ENCODE measurements at regions not wholly inside any gene's neighbourhood (a gene's known extent, or its start where the extent isn't known, plus 50 kb on each side); places are given as distances from the start of the nearest gene placed in this dataset.

- Histone ChIP-seq H3K9me1 (replicated peaks; ENCODE audit: control insufficient read depth, extremely low read depth, insufficient read depth, low read length) (no peaks in the 10 kb centered on the region), H3K27ac (ENCODE audit: insufficient read depth, low read depth, low read length) (no peak overlapping the region), H3K9me3 (replicated peaks; ENCODE audit: control insufficient read depth, insufficient read depth, low read length) (no peaks in the 10 kb centered on the region), H3K4me1 (ENCODE audit: control insufficient read depth, extremely low read depth, insufficient read depth, low read length) (no peaks in the 10 kb centered on the region), H3K79me2 (ENCODE audit: control insufficient read depth, insufficient read depth, low read length) (no peaks in the 10 kb centered on the region), H4K20me1 (replicated peaks; ENCODE audit: control insufficient read depth, extremely low read depth, insufficient read depth, low read length) (no peaks in the 10 kb centered on the region), H3K9ac (replicated peaks; ENCODE audit: extremely low read depth, insufficient read depth, low read length) (no peak overlapping the region), H3K4me2 (ENCODE audit: insufficient read depth, low read length) (no peak overlapping the region), H3K27me3 (ENCODE audit: control insufficient read depth in 2 of 2, insufficient read depth in 2 of 2, low read length in 2 of 2) (no peaks in the 10 kb centered on the region), H3K4me3 (replicated peaks in 1 of 3; ENCODE audit: insufficient read depth in 1 of 3, low read depth in 1 of 3, low read length in 3 of 3) (no peak overlapping the region), H2AFZ (ENCODE audit: low read depth, low read length) (no peak overlapping the region), H3K36me3 (ENCODE audit: control insufficient read depth in 2 of 2, extremely low read depth in 1 of 2, insufficient read depth in 2 of 2, low read length in 2 of 2) (no peaks in the 10 kb centered on the region)
- BruUV-seq (replicated peaks) = no TSS peak
- dilution Hi-C loops (cut with MboI; ENCODE audit: extremely low pct_ligation_motif_present, low sequenced_read_pairs) = no loop called here
- intact Hi-C loops (cut with micrococcal nuclease) = no loop called here
- POLR2A ChIA-PET = no interaction called here
- no peak for FAIRE-seq
- CTCF ChIA-PET = interaction anchor here (0.7 kb wide), 1 partner anchor 14 kb away, joined by 3 read pairs; no protein-coding TSS in a partner anchor
- TF ChIP-seq EZH2 (IDR thresholded peaks at IDR 0.05; ENCODE audit: borderline replicate concordance, low read depth, low read length, severe bottlenecking) = no peak
- no peak for TF ChIP-seq JUN (IDR thresholded peaks at IDR 0.05; ENCODE audit: borderline replicate concordance, insufficient read depth, insufficient read length, low read depth)
- no peak for TF ChIP-seq CTCF (IDR thresholded peaks at IDR 0.05; ENCODE audit: extremely low read depth in 1 of 2, insufficient read depth in 1 of 2, low read depth in 1 of 2, low read length in 2 of 2)
- no peak for TF ChIP-seq POLR2AphosphoS5 (IDR thresholded peaks at IDR 0.05; ENCODE audit: insufficient read depth, low read depth, low read length)
- DNase-seq (ENCODE audit: low read depth, low spot score) = no peak
Measured at GRCh38 chr6:8529250-8529649, 93.9 kb upstream of the SLC35B3 start.

GRCh38 chr6:8527818-8528217 is 92.5 kb upstream of the SLC35B3 start:
- H3K4me3 ChIP-seq (replicated peaks in 1 of 3; ENCODE audit: insufficient read depth in 1 of 3, low read depth in 1 of 3, low read length in 3 of 3) = no peak overlapping the region
- no peaks in the 10 kb centered on the region for H3K79me2 ChIP-seq (ENCODE audit: control insufficient read depth, insufficient read depth, low read length)
- no peak overlapping the region for H3K27ac ChIP-seq (ENCODE audit: insufficient read depth, low read depth, low read length)
- no peak for TF ChIP-seq CTCF (IDR thresholded peaks at IDR 0.05; ENCODE audit: extremely low read depth in 1 of 2, insufficient read depth in 1 of 2, low read depth in 1 of 2, low read length in 2 of 2)
- TF ChIP-seq GATA2 (IDR thresholded peaks at IDR 0.05; ENCODE audit: insufficient read depth, insufficient read length, low read depth, low read length) = no peak
- POLR2A ChIA-PET = no interaction called here
- CTCF ChIA-PET = interaction anchor here (1.1 kb wide), 1 partner anchor 1901 kb away, joined by 4 read pairs; no protein-coding TSS in a partner anchor
- FAIRE-seq (no peak), DNase-seq (ENCODE audit: low read depth, low spot score) (no peak)
- H3K4me2 ChIP-seq (ENCODE audit: insufficient read depth, low read length) = no peak overlapping the region
- H3K36me3 ChIP-seq (ENCODE audit: control insufficient read depth in 2 of 2, extremely low read depth in 1 of 2, insufficient read depth in 2 of 2, low read length in 2 of 2) = no peaks in the 10 kb centered on the region
- intact Hi-C loops (cut with micrococcal nuclease) (no loop called here), dilution Hi-C loops (cut with MboI; ENCODE audit: extremely low pct_ligation_motif_present, low sequenced_read_pairs) (no loop called here)
- H3K9me1 ChIP-seq (replicated peaks; ENCODE audit: control insufficient read depth, extremely low read depth, insufficient read depth, low read length) = no peaks in the 10 kb centered on the region
- BruUV-seq (replicated peaks) = no TSS peak
- no peak overlapping the region for H3K9ac ChIP-seq (replicated peaks; ENCODE audit: extremely low read depth, insufficient read depth, low read length)
- H3K4me1 ChIP-seq (ENCODE audit: control insufficient read depth, extremely low read depth, insufficient read depth, low read length) = no peaks in the 10 kb centered on the region
- H2AFZ ChIP-seq (ENCODE audit: low read depth, low read length) = no peak overlapping the region
- no peaks in the 10 kb centered on the region for H3K9me3 ChIP-seq (replicated peaks; ENCODE audit: control insufficient read depth, insufficient read depth, low read length)
- H4K20me1 ChIP-seq (replicated peaks; ENCODE audit: control insufficient read depth, extremely low read depth, insufficient read depth, low read length) = no peaks in the 10 kb centered on the region
- H3K27me3 ChIP-seq (ENCODE audit: control insufficient read depth in 2 of 2, insufficient read depth in 2 of 2, low read length in 2 of 2) = no peaks in the 10 kb centered on the region
